Activated CD8-positive, alpha-beta memory T cell treated with anti-CD3 and anti-CD28 coated beads for 36 hours (primary cell): ENCODE measurements at regions not wholly inside any gene's neighbourhood (a gene's known extent, or its start where the extent isn't known, plus 50 kb on each side); places are given as distances from the start of the nearest gene placed in this dataset.

ENCODE experiments used
- CTCF ChIA-PET: fragments of 350-600 bp; sonication (Branson Sonifier 250); formaldehyde crosslinking; loops from one replicate; lab custom pipeline; 2021; ENCODE audit warnings: antibody characterized with exemption; lab: Charles Lee
- POLR2A ChIA-PET: fragments of 350-600 bp; sonication (Branson Sonifier 250); formaldehyde crosslinking; loops from one replicate; lab custom pipeline; 2021; ENCODE audit warnings: antibody characterized with exemption; lab: Charles Lee

GRCh38 chr2:147792966-147793617 is 51.7 kb upstream of the ACVR2A start:
- ChIA-PET CTCF (no interaction called here), POLR2A (no interaction called here)

GRCh38 chr2:147790580-147790979 is 54.2 kb upstream of the ACVR2A start:
- ChIA-PET POLR2A (no interaction called here), CTCF (no interaction called here)

GRCh38 chr2:147789720-147790119 is 55.1 kb upstream of the ACVR2A start:
- CTCF ChIA-PET = no interaction called here
- POLR2A ChIA-PET = no interaction called here

- ChIA-PET CTCF (no interaction called here), POLR2A (no interaction called here)
Observed at GRCh38 chr2:147789287-147789686, 55.5 kb upstream of the ACVR2A start.

- ChIA-PET CTCF (no interaction called here), POLR2A (no interaction called here)
Observed at GRCh38 chr2:147782141-147782930, 62.5 kb upstream of the ACVR2A start.

GRCh38 chr2:147779440-147779839 is 65.4 kb upstream of the ACVR2A start:
- ChIA-PET POLR2A (no interaction called here), CTCF (no interaction called here)

GRCh38 chr2:147777394-147777793 is 67.4 kb upstream of the ACVR2A start:
- CTCF ChIA-PET = no interaction called here
- POLR2A ChIA-PET = no interaction called here

GRCh38 chr2:147774805-147775204 is 70.0 kb upstream of the ACVR2A start:
- CTCF ChIA-PET = no interaction called here
- POLR2A ChIA-PET = no interaction called here

- CTCF ChIA-PET = no interaction called here
- POLR2A ChIA-PET = no interaction called here
Observed at GRCh38 chr2:147773479-147773878, 71.3 kb upstream of the ACVR2A start.

GRCh38 chr2:147772781-147773180 is 72.0 kb upstream of the ACVR2A start:
- CTCF ChIA-PET = no interaction called here
- POLR2A ChIA-PET = no interaction called here

- ChIA-PET POLR2A (no interaction called here), CTCF (no interaction called here)
Observed at GRCh38 chr2:147763861-147764260, 81.0 kb upstream of the ACVR2A start.

GRCh38 chr2:147760984-147761383 is 83.8 kb upstream of the ACVR2A start:
- ChIA-PET POLR2A (no interaction called here), CTCF (no interaction called here)

- POLR2A ChIA-PET = no interaction called here
- CTCF ChIA-PET = no interaction called here
Observed at GRCh38 chr2:147759536-147759935, 85.3 kb upstream of the ACVR2A start.

- ChIA-PET POLR2A (no interaction called here), CTCF (no interaction called here)
Observed at GRCh38 chr2:147758821-147759220, 86.0 kb upstream of the ACVR2A start.

- ChIA-PET CTCF (no interaction called here), POLR2A (no interaction called here)
Observed at GRCh38 chr2:147756069-147756468, 88.8 kb upstream of the ACVR2A start.

GRCh38 chr2:147740211-147740927 is 104.5 kb upstream of the ACVR2A start:
- CTCF ChIA-PET = no interaction called here
- POLR2A ChIA-PET = no interaction called here

- ChIA-PET POLR2A (no interaction called here), CTCF (no interaction called here)
Observed at GRCh38 chr2:147739508-147739907, 105.3 kb upstream of the ACVR2A start.

GRCh38 chr2:147718831-147719230 is 126.0 kb upstream of the ACVR2A start:
- POLR2A ChIA-PET = no interaction called here
- CTCF ChIA-PET = no interaction called here

- ChIA-PET CTCF (no interaction called here), POLR2A (no interaction called here)
Observed at GRCh38 chr2:147716906-147717305, 127.9 kb upstream of the ACVR2A start.

GRCh38 chr2:147715807-147716206 is 129.0 kb upstream of the ACVR2A start:
- POLR2A ChIA-PET = no interaction called here
- CTCF ChIA-PET = interaction anchor here (0.7 kb wide), 1 partner anchor 138 kb away, joined by 5 read pairs; no protein-coding TSS in a partner anchor

- CTCF ChIA-PET = no interaction called here
- POLR2A ChIA-PET = no interaction called here
Observed at GRCh38 chr2:147714582-147714981, 130.2 kb upstream of the ACVR2A start.
